Myocyte (in vitro differentiated cells): ENCODE measurements at regions not wholly inside any gene's neighbourhood (a gene's known extent, or its start where the extent isn't known, plus 50 kb on each side); places are given as distances from the start of the nearest gene placed in this dataset.
A peak's percentile ranks its signal among the peaks of the same experiment; 100 is the strongest.
"Not testable (repeated sequence)": the region's sequence is repeated elsewhere in the genome, so short reads cannot be mapped to it uniquely, and the experiment has no call there.

ENCODE experiments used
- DNase-seq: peaks from one replicate; pipeline ENCODE4 v3.0.0-alpha.2; 2012; ENCODE audit warnings: low read depth

DNA sequence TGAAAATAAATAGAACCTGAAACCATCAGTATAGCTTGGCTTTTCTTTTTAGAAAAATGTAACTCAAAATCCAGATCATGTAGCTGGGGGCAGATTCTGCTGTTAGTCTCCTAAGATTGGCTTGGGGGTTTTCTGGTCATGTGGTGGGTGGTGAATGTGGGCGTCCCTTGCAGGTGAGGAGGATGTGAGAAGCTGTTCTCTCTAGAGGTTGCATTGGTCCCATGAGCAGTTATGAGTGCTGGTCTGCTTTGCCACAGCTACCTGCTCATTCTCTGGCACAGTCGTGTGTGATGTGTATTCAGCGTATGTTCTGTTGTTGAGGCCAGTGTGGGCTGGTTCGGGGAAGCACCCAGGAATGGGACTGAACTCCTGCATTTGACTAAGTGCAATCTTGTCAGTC is 466.8 kb downstream of the DIRAS2 start:
- DNase-seq: no peak

- DNase-seq: no peak
Observed at GRCh38 chr9:90176901-90177300, 465.7 kb downstream of the DIRAS2 start.

DNA sequence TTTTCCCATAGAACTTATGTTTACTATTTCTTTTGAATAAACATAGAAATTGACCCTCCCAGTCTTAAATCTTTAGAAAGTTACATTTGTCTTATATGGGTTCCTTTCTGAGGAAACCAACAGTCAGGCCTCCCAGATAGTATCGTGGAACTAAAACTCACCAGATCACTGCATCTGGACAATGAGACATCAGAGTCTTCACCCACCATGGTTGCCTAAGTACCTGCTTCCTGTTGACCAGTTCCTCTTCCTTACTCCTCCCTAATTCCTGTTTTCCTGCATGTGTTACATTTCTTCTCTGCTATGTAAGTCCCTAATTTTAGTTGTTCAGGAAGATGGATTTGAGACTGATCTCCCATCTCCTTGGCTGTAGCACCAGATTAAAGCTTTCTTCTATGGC is 462.2 kb downstream of the DIRAS2 start:
- DNase-seq: no peak

GRCh38 chr9:90188656-90189055 is 454.0 kb downstream of the DIRAS2 start:
- DNase-seq: no peak

DNA sequence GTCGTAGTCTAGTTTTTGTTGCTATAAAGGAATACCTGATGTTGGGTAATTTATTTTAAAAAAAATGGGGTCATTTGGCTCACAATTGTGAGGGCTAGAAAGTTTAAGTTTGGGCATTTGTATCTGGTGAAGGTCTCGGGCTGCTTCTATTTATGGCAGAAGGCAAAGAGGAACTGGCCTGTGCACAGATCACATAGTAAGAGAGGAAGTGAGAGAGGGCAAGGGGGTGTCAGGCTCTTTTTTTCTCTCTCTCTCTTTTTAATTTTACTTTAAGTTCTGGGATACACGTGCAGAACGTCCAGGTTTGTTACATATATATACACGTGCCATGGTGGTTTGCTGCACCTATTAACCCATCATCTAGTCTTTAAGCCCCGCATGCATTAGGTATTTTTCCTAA is 453.3 kb downstream of the DIRAS2 start:
- DNase-seq: no peak

- DNase-seq: not testable (repeated sequence)
Observed at GRCh38 chr9:90192465-90192864, 450.2 kb downstream of the DIRAS2 start.

GRCh38 chr9:90198956-90199355 is 443.7 kb downstream of the DIRAS2 start:
- DNase-seq: no peak

- no peak for DNase-seq
Observed at GRCh38 chr9:90201766-90202165, 440.9 kb downstream of the DIRAS2 start.

- no peak for DNase-seq
Observed at GRCh38 chr9:90204128-90204831, 438.3 kb downstream of the DIRAS2 start.

DNA sequence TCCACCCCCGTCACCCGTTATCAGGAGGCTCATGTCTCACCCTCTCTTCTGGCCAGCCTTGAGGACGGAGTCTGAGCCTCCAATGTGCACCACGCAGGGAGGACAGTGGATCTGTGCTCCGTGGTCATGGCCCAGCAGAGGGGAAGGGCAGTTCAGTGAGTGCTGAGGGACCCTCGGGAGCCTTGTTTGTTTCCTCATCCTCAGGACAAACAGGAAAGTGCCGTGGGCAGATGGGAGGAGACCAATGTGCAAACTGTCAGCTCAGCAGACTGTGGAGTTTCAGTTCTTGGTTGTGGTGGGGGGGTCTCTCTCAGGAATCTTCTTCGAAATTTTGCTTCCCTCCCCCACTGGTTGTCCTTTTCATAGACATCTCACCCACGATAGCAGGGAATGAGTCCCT is 429.6 kb downstream of the DIRAS2 start:
- not testable (repeated sequence) for DNase-seq

DNA sequence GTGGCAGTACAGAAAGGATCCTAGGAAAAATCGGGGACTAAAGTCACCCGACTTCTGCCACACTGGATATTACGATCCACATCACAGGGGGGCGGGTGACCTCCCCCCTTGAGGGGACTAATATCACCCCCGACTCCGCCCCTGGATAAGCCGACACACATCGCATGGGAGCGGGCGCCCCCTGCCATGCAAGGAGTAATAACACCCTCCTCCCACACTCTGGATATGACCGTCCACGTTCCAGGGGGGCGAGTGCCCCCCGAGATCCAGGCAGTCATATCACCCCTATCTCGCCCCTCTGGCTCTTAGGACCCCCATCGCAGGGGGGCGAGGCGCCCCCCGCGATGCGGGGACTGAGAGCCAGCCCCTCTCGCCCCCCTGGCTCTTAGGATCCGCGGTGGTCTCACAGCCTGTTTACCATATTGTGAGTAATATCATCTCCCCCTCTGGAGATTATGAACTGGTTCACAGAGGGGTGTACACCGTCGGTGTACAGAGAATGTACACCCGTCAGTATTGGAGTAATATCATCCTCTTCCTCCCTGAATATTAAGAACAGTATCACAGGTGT is 423.0 kb downstream of the DIRAS2 start:
- peak; percentile 3 for DNase-seq

- not testable (repeated sequence) for DNase-seq
Observed at GRCh38 chr9:90221899-90222298, 420.7 kb downstream of the DIRAS2 start.

- DNase-seq: peak; percentile 30
Observed at GRCh38 chr9:90226839-90227338, 415.7 kb downstream of the DIRAS2 start.

- DNase-seq: not testable (repeated sequence)
Observed at GRCh38 chr9:90233081-90233480, 409.5 kb downstream of the DIRAS2 start.

DNA sequence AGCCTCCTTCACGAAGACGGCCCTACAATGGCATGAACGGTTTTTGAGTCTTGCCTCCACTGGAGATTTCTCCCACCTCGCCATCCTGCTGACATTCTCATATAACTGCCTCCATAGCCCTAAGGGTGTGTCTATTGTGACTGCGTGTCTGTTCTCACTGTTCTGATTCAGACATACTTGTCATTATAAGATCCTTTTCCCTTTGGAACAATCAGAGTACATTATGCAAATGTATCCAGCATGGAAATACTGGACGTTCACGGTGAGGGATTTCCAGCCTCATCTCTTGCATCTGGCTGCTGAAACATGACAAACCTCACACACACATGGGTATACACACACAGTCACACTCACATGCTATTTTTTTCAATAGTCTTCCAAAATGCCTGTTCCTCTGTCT is 402.1 kb downstream of the DIRAS2 start:
- no peak for DNase-seq

DNA sequence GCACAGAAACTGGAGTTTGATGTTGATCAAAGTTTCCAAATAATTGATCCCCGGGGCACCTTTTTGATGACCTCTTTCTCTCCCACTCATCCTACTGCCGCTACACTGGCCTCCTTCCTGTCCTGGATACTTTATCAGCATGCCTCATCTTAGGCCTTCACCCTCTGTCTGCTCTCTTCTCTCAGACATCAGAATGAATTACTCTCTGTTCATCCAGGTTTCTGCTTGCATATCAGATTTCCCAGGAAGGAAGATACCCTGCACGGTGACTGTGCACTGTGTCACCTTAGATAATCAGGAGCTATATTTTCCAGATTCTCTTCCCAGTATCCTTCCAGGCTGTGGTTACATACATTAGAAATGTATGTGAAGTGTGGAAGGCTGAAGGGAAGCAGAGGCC is 397.0 kb downstream of the DIRAS2 start:
- no peak for DNase-seq

- DNase-seq: no peak
Observed at GRCh38 chr9:90249094-90249493, 393.5 kb downstream of the DIRAS2 start.

DNA sequence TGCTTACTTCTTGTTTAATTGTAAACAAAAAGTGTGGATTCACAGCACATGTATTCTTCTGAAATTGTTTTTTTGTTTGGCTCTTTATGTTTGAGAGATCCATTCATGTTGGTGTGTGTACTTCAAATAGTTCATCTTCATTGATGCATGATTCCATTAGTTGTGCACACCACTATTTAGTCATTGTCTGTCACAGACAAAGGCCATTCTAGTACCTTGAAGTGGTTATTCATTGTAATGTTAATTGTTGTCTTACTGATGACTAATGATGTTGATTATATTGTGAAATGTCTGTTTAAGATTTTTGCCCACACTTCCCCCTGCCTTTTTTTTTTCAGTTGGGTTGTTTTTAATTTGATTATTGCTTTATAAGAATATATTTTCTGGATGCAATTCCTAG is 391.3 kb downstream of the DIRAS2 start:
- DNase-seq: no peak

GRCh38 chr9:90256345-90256744 is 386.3 kb downstream of the DIRAS2 start:
- DNase-seq: no peak

- no peak for DNase-seq
Observed at GRCh38 chr9:90259311-90260246, 383.0 kb downstream of the DIRAS2 start.

- DNase-seq: no peak
Observed at GRCh38 chr9:90261698-90262097, 380.9 kb downstream of the DIRAS2 start.

DNA sequence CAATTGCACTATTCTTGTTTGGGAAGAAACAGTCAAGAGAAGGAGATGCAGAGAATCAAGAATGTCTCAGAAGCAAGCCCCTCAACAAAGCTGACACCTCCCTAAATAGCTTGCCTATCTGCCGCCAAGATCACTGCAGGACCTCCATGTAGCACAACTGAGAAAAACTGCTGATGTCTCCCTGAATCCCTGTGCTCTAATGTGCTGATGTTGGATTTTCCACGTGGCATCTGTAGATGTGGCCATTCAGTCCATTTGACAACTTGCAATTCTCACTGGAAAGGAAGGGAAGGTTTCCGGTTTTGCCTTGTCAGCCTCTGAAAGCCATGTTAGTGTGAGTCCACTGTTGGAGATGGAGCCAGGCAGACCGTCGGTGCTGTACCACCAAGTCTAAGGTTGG is 374.0 kb downstream of the DIRAS2 start:
- DNase-seq: no peak
